ENCODE measurements at regions not wholly inside any gene's neighbourhood (a gene's known extent, or its start where the extent isn't known, plus 50 kb on each side); places are given as distances from the start of the nearest gene placed in this dataset.

DNA sequence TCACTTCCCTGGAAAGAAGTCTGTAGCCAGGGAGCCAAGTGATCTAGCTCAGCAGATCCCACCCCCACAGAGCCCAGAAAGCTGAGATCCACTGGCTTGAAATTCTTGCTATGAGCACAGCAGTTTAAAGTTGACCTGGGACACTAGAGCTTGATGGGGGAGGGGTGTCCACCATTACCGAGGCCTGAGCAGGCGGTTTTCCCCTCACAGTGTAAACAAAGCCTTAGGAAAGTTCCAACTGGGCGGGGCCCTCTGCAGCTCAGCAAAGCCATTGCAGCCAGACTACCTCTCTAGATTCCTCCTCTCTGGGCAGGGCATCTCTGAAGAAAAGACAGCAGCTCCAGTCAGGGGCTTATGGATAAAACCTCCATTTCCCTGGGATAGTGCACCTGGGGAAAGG, 887.2 kb upstream of the LRATD1 start:
- no peak overlapping the region for H3K4me3 Mint-ChIP-seq
- intact Hi-C loops (cut with micrococcal nuclease): no loop called here

DNA sequence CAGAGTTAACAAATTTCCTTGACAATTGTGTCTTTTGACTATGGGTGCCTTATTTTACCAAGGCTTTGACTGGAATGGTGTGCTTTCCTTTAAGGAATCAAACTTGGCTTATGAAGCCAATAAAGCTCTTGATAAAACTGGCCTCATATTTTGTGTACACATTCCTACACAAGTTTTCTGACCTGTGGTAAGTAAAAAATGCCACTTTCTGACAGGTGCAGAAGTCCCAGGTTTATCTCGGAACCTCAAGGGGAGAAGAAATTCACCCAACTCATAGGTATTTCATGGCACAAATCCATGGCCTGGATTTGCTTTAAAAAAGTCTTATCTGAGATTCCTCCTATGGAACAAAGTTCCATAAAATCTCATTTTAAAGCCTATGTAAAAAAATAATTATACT, 880.6 kb upstream of the LRATD1 start:
- intact Hi-C loops (cut with micrococcal nuclease): no loop called here
- POLR2A ChIA-PET: no interaction called here

More for the DNA sequence above, 887.2 kb upstream of the LRATD1 start:
- Mint-ChIP-seq H3K4me1 (ENCODE audit: low read depth) (no peaks in the 10 kb centered on the region), H3K27me3 (no peaks in the 10 kb centered on the region), H3K27ac (no peak overlapping the region), H3K36me3 (ENCODE audit: low read depth) (no peaks in the 10 kb centered on the region), H3K9me3 (peaks cover 18% of the 10 kb centered on the region)
- ATAC-seq: no peak
- CTCF ChIA-PET: no interaction called here
- TF ChIP-seq, protein P1, sequence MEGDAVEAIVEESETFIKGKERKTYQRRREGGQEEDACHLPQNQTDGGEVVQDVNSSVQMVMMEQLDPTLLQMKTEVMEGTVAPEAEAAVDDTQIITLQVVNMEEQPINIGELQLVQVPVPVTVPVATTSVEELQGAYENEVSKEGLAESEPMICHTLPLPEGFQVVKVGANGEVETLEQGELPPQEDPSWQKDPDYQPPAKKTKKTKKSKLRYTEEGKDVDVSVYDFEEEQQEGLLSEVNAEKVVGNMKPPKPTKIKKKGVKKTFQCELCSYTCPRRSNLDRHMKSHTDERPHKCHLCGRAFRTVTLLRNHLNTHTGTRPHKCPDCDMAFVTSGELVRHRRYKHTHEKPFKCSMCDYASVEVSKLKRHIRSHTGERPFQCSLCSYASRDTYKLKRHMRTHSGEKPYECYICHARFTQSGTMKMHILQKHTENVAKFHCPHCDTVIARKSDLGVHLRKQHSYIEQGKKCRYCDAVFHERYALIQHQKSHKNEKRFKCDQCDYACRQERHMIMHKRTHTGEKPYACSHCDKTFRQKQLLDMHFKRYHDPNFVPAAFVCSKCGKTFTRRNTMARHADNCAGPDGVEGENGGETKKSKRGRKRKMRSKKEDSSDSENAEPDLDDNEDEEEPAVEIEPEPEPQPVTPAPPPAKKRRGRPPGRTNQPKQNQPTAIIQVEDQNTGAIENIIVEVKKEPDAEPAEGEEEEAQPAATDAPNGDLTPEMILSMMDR (IDR thresholded peaks at IDR 0.05): no peak
- POLR2A ChIA-PET: no interaction called here
- no peak for DNase-seq

DNA sequence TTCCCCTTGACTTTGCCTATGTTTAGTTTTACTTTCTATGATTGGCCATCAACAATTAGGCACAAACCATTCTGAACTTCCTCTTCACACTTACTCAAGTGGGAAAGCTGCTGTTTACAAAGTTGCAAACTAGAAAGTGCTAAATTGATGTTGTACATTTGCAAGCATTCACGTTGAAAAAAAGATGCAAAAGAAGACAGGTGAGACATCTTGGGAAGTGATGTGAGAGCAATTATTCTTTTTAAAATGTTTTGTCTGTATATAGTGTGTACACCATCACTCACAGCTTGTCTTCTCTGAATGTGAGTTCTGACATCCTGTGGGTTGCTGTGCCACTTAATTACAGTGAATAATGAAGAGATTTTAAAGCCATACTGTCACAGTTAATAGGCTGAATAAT, 874.1 kb upstream of the LRATD1 start:
- POLR2A ChIA-PET: no interaction called here
- ATAC-seq (no peak), DNase-seq (no peak)
- Mint-ChIP-seq H3K27ac (no peak overlapping the region), H3K27me3 (no peaks in the 10 kb centered on the region), H3K36me3 (ENCODE audit: low read depth) (no peaks in the 10 kb centered on the region), H3K4me3 (no peak overlapping the region), H3K9me3 (peaks cover 6% of the 10 kb centered on the region), H3K4me1 (ENCODE audit: low read depth) (no peaks in the 10 kb centered on the region)
- CTCF ChIA-PET: no interaction called here
- intact Hi-C loops (cut with micrococcal nuclease): no loop called here
- TF ChIP-seq, protein P1 (IDR thresholded peaks at IDR 0.05): no peak

More for the DNA sequence above, 880.6 kb upstream of the LRATD1 start:
- peaks cover 10% of the 10 kb centered on the region for H3K9me3 Mint-ChIP-seq
- no peak overlapping the region for H3K27ac Mint-ChIP-seq
- TF ChIP-seq, protein P1 (IDR thresholded peaks at IDR 0.05): no peak
- H3K27me3 Mint-ChIP-seq: no peaks in the 10 kb centered on the region
- DNase-seq (no peak), ATAC-seq (no peak)
- CTCF ChIA-PET: no interaction called here
- no peak overlapping the region for H3K4me3 Mint-ChIP-seq
- no peaks in the 10 kb centered on the region for H3K4me1 Mint-ChIP-seq (ENCODE audit: low read depth)
- H3K36me3 Mint-ChIP-seq (ENCODE audit: low read depth): no peaks in the 10 kb centered on the region

DNA sequence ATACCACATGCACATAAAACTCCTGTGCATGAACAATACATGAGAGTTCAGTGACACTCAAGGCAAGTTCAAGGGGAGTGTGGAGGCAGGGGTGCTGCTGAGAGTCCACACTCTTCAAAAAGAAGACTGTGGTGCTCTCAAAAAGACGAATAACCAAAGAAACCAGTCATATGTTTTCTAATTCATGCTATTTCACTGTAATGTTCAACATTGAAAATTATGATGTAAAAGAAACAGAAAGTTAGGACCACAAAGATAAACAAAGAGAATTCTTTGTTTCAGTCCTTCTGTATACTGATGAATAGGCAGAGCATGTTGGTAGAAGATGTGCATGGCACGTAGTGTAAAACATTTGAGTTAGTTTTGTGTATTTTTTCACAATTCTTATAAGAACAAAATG, 864.2 kb upstream of the LRATD1 start:
- H3K27ac Mint-ChIP-seq: no peak overlapping the region
- H3K36me3 Mint-ChIP-seq (ENCODE audit: low read depth): no peaks in the 10 kb centered on the region
- ChIA-PET POLR2A (no interaction called here), CTCF (no interaction called here)
- H3K9me3 Mint-ChIP-seq: peaks cover 6% of the 10 kb centered on the region
- intact Hi-C loops (cut with micrococcal nuclease): no loop called here
- no peak for DNase-seq
- no peak for ATAC-seq
- no peaks in the 10 kb centered on the region for H3K4me1 Mint-ChIP-seq (ENCODE audit: low read depth)
- TF ChIP-seq, protein P1 (IDR thresholded peaks at IDR 0.05): no peak
- H3K4me3 Mint-ChIP-seq: no peak overlapping the region
- no peaks in the 10 kb centered on the region for H3K27me3 Mint-ChIP-seq

DNA sequence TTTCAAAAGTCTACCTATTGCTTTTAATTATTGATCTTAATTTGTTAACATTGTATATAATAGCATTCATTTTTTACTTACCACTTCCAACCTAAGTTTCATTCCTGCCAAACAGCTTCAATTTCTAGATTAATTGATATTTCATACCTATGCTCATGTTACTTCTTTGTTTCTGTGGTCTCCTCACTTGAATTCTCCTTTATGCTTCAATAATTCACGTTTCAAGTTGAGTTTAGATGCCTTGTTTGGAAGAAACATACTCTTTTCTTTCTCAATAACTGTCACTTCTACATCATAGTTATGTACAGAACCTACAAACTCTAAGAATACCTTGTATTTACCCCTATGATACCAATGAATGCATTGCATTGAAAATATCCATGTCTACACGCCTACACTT, 862.2 kb upstream of the LRATD1 start:
- Mint-ChIP-seq H3K9me3 (peaks cover 6% of the 10 kb centered on the region), H3K4me3 (no peak overlapping the region), H3K27me3 (no peaks in the 10 kb centered on the region), H3K27ac (no peak overlapping the region), H3K36me3 (ENCODE audit: low read depth) (no peaks in the 10 kb centered on the region), H3K4me1 (ENCODE audit: low read depth) (no peaks in the 10 kb centered on the region)
- ChIA-PET CTCF (no interaction called here), POLR2A (no interaction called here)
- ATAC-seq (no peak), DNase-seq (no peak)
- intact Hi-C loops (cut with micrococcal nuclease): no loop called here
- TF ChIP-seq, protein P1 (IDR thresholded peaks at IDR 0.05): no peak

Measured in activated CD8-positive, alpha-beta T cell treated with anti-CD3 and anti-CD28 coated beads for 36 hours (primary cell).